SK-MEL-5 (cell line): ENCODE measurements at regions not wholly inside any gene's neighbourhood (a gene's known extent, or its start where the extent isn't known, plus 50 kb on each side); places are given as distances from the start of the nearest gene placed in this dataset.

ENCODE experiments used
- DNase-seq: peaks from one replicate; pipeline ENCODE4 v3.0.0-alpha.2; 2016; ENCODE audit warnings: low read depth, low spot score
- in situ Hi-C: cut with HindIII; loops from 2 replicates; pipeline ENCODE4 v1.10.0; 2016; ENCODE audit warnings: low sequenced_read_pairs, high pct_unique_total_duplicates, low pct_unique_long_range_greater_than_20kb

- in situ Hi-C loops, result no loop called here
- DNase-seq, result no peak
These were observed 518.0 kb upstream of the ZFHX3 start for GRCh38 chr16:73565925-73566324.

GRCh38 chr16:73565263-73565662 is 517.3 kb upstream of the ZFHX3 start:
- in situ Hi-C loops, result no loop called here
- DNase-seq, result peak; percentile 44

GRCh38 chr16:73563709-73564108 is 515.8 kb upstream of the ZFHX3 start:
- in situ Hi-C loops, result no loop called here

GRCh38 chr16:73560497-73560896 is 512.6 kb upstream of the ZFHX3 start:
- DNase-seq, result no peak
- in situ Hi-C loops, result no loop called here

More at GRCh38 chr16:73563709-73564108, 515.8 kb upstream of the ZFHX3 start:
- no peak for DNase-seq

GRCh38 chr16:73558219-73558618 is 510.3 kb upstream of the ZFHX3 start:
- no peak for DNase-seq
- in situ Hi-C loops, result no loop called here

- in situ Hi-C loops, result no loop called here
- DNase-seq, result no peak
These were observed 506.2 kb upstream of the ZFHX3 start for GRCh38 chr16:73553941-73554660.

GRCh38 chr16:73549984-73550631 is 502.2 kb upstream of the ZFHX3 start:
- in situ Hi-C loops, result no loop called here
- no peak for DNase-seq

GRCh38 chr16:73547552-73548403 is 499.9 kb upstream of the ZFHX3 start:
- no peak for DNase-seq

GRCh38 chr16:73546341-73546845 is 498.5 kb upstream of the ZFHX3 start:
- in situ Hi-C loops, result no loop called here
- DNase-seq, result no peak

More at GRCh38 chr16:73547552-73548403, 499.9 kb upstream of the ZFHX3 start:
- in situ Hi-C loops, result no loop called here

GRCh38 chr16:73545755-73546154 is 497.8 kb upstream of the ZFHX3 start:
- in situ Hi-C loops, result no loop called here
- DNase-seq, result no peak

- no peak for DNase-seq
- in situ Hi-C loops, result no loop called here
These were observed 497.4 kb upstream of the ZFHX3 start for GRCh38 chr16:73545290-73545689.

- no peak for DNase-seq
- in situ Hi-C loops, result no loop called here
These were observed 496.9 kb upstream of the ZFHX3 start for GRCh38 chr16:73544826-73545225.

- in situ Hi-C loops, result no loop called here
- DNase-seq, result no peak
These were observed 496.2 kb upstream of the ZFHX3 start for GRCh38 chr16:73543970-73544599.

- DNase-seq, result no peak
- in situ Hi-C loops, result no loop called here
These were observed 495.5 kb upstream of the ZFHX3 start for GRCh38 chr16:73543331-73543969.

- in situ Hi-C loops, result no loop called here
- DNase-seq, result no peak
These were observed 495.0 kb upstream of the ZFHX3 start for GRCh38 chr16:73542885-73543284.

- in situ Hi-C loops, result no loop called here
- no peak for DNase-seq
These were observed 490.0 kb upstream of the ZFHX3 start for GRCh38 chr16:73537921-73538320.

GRCh38 chr16:73536931-73537330 is 489.0 kb upstream of the ZFHX3 start:
- in situ Hi-C loops, result no loop called here
- no peak for DNase-seq
